Esophagus muscularis mucosa (tissue), 4 donors: ENCODE measurements at regions not wholly inside any gene's neighbourhood (a gene's known extent, or its start where the extent isn't known, plus 50 kb on each side); places are given as distances from the start of the nearest gene placed in this dataset.

ENCODE experiments used
- EP300 ChIP-seq: sonication (generic); formaldehyde crosslinking; IDR thresholded peaks from one replicate; pipeline ENCODE4 v1.6.1; 2017; ENCODE audit warnings: antibody characterized with exemption
- POLR2A ChIP-seq: fragments of 450-650 bp; IDR thresholded peaks from one replicate; pipeline ENCODE4 v1.6.1; 2017; ENCODE audit warnings: antibody characterized with exemption, moderate library complexity, mild to moderate bottlenecking, low read depth
- POLR2AphosphoS5 ChIP-seq, 2 donors: sonication (generic); formaldehyde crosslinking; IDR thresholded peaks; one replicate each; pipeline ENCODE4 v1.6.1; 2017; ENCODE audit warnings: antibody characterized with exemption in 2 of 2
- TF ChIP-seq, protein P1 (sequence below), 3 experiments: fragments of 200-600 bp in 2 of 3; fragments of 450-650 bp in 1 of 3; sonication (generic) in 2 of 3; IDR thresholded peaks; one replicate each; pipeline ENCODE4 v1.5.1; 2017 to 2019; ENCODE audit warnings: antibody characterized with exemption in 3 of 3, mild to moderate bottlenecking in 2 of 3, moderate library complexity in 1 of 3

GRCh38 chr10:78815702-78816334 is 252.9 kb upstream of the ZMIZ1 start:
- TF ChIP-seq POLR2A (no peak), POLR2AphosphoS5 (IDR thresholded peaks at IDR 0.05) (no peak), EP300 (no peak)
- TF ChIP-seq, protein P1, sequence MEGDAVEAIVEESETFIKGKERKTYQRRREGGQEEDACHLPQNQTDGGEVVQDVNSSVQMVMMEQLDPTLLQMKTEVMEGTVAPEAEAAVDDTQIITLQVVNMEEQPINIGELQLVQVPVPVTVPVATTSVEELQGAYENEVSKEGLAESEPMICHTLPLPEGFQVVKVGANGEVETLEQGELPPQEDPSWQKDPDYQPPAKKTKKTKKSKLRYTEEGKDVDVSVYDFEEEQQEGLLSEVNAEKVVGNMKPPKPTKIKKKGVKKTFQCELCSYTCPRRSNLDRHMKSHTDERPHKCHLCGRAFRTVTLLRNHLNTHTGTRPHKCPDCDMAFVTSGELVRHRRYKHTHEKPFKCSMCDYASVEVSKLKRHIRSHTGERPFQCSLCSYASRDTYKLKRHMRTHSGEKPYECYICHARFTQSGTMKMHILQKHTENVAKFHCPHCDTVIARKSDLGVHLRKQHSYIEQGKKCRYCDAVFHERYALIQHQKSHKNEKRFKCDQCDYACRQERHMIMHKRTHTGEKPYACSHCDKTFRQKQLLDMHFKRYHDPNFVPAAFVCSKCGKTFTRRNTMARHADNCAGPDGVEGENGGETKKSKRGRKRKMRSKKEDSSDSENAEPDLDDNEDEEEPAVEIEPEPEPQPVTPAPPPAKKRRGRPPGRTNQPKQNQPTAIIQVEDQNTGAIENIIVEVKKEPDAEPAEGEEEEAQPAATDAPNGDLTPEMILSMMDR (IDR thresholded peaks at IDR 0.05), result no peak
